CD14-positive monocyte (primary cell): ENCODE measurements at regions not wholly inside any gene's neighbourhood (a gene's known extent, or its start where the extent isn't known, plus 50 kb on each side); places are given as distances from the start of the nearest gene placed in this dataset.

ENCODE experiments used
- DNase-seq, 3 donors: peaks; one replicate each; pipeline ENCODE4 v3.0.0-alpha.2; 2011 to 2022
- H2AFZ ChIP-seq: 2 replicates; pipeline ENCODE4 v1.6.0; 2012; ENCODE audit warnings: mild to moderate bottlenecking, low read depth, low read length, inconsistent platforms; ENCODE audit not compliant: insufficient read depth, poor library complexity, severe bottlenecking
- H3K27ac ChIP-seq, 2 donors: 1 replicate in 1 of 2; 2 replicates in 1 of 2; pipeline ENCODE4 v1.5.1; 2012 to 2013; ENCODE audit warnings: low read length in 2 of 2, control low read depth in 1 of 2, inconsistent platforms in 1 of 2, low read depth in 1 of 2, mild to moderate bottlenecking in 1 of 2
- H3K27me3 ChIP-seq, 2 donors: one replicate each; pipeline versions ENCODE4 v1.6.0 to v1.6.1; 2011 to 2013; ENCODE audit warnings: low read length in 2 of 2; ENCODE audit not compliant: control insufficient read depth in 2 of 2, insufficient read depth in 2 of 2
- H3K36me3 ChIP-seq, 2 donors: replicated peaks in 1 of 2; 1 replicate in 1 of 2; 2 replicates in 1 of 2; pipeline versions ENCODE4 v1.5.1 to v1.6.1; 2012 to 2013; ENCODE audit warnings: low read length in 2 of 2, control low read depth in 1 of 2, inconsistent platforms in 1 of 2, mild to moderate bottlenecking in 1 of 2; ENCODE audit not compliant: insufficient read depth in 2 of 2, control insufficient read depth in 1 of 2
- H3K4me1 ChIP-seq, 2 donors: 1 replicate in 1 of 2; 2 replicates in 1 of 2; pipeline versions ENCODE4 v1.5.1 to v1.6.1; 2012 to 2013; ENCODE audit warnings: low read length in 2 of 2, control low read depth in 1 of 2, inconsistent platforms in 1 of 2, mild to moderate bottlenecking in 1 of 2, moderate library complexity in 1 of 2; ENCODE audit not compliant: insufficient read depth in 2 of 2, control insufficient read depth in 1 of 2
- H3K4me2 ChIP-seq: replicated peaks from 2 replicates; pipeline ENCODE3; 2012; ENCODE audit warnings: low read length, moderate library complexity, mild to moderate bottlenecking; ENCODE audit not compliant: poor library complexity, severe bottlenecking; ENCODE audit errors: extremely low read depth
- H3K4me3 ChIP-seq, 3 experiments: fragments of 200-600 bp in 1 of 3; sonication (generic) in 1 of 3; replicated peaks in 1 of 3; 1 replicate in 2 of 3; 2 replicates in 1 of 3; pipeline ENCODE4 v1.5.1; 2011 to 2013; ENCODE audit warnings: low read length in 3 of 3, mild to moderate bottlenecking in 3 of 3, control low read depth in 2 of 3, low read depth in 2 of 3, inconsistent platforms in 1 of 3, moderate library complexity in 1 of 3
- H3K79me2 ChIP-seq: 2 replicates; pipeline ENCODE4 v1.6.0; 2012; ENCODE audit warnings: mild to moderate bottlenecking, control low read depth, inconsistent platforms, low read length, moderate library complexity; ENCODE audit not compliant: insufficient read depth
- H3K9ac ChIP-seq: 2 replicates; pipeline ENCODE4 v1.6.0; 2017; ENCODE audit warnings: low read length, mild to moderate bottlenecking; ENCODE audit not compliant: insufficient read depth, poor library complexity, severe bottlenecking
- H3K9me3 ChIP-seq, 2 donors: replicated peaks in 1 of 2; 1 replicate in 1 of 2; 2 replicates in 1 of 2; pipeline versions ENCODE4 v1.5.1 to v1.6.1; 2012 to 2013; ENCODE audit warnings: low read length in 2 of 2, control low read depth in 1 of 2; ENCODE audit not compliant: control insufficient read depth in 1 of 2, insufficient read depth in 1 of 2
- H4K20me1 ChIP-seq: 2 replicates; pipeline ENCODE4 v1.6.0; 2012; ENCODE audit warnings: mild to moderate bottlenecking, low read length, control low read depth, moderate library complexity; ENCODE audit not compliant: insufficient read depth
- H3K27ac Mint-ChIP-seq, 7 donors: one replicate each; pipeline ENCODE4 v1.8.0; 2020; ENCODE audit warnings: mild to moderate bottlenecking in 7 of 7, mixed read lengths in 7 of 7, moderate library complexity in 6 of 7, inconsistent platforms in 2 of 7
- H3K27me3 Mint-ChIP-seq, 3 donors: one replicate each; pipeline ENCODE4 v1.8.0; 2021 to 2022; ENCODE audit warnings: low read depth in 3 of 3, mild to moderate bottlenecking in 3 of 3, mixed read lengths in 3 of 3, moderate library complexity in 3 of 3, inconsistent platforms in 1 of 3
- H3K36me3 Mint-ChIP-seq, 2 donors: one replicate each; pipeline ENCODE4 v1.8.0; 2020; ENCODE audit warnings: mixed read lengths in 2 of 2, inconsistent platforms in 1 of 2, mild to moderate bottlenecking in 1 of 2
- H3K4me1 Mint-ChIP-seq: one replicate; pipeline ENCODE4 v1.8.0; 2020; ENCODE audit warnings: mild to moderate bottlenecking, mixed read lengths
- H3K4me3 Mint-ChIP-seq, 2 donors: one replicate each; pipeline ENCODE4 v1.8.0; 2020; ENCODE audit warnings: mild to moderate bottlenecking in 2 of 2, mixed read lengths in 2 of 2, moderate library complexity in 1 of 2
- H3K9me3 Mint-ChIP-seq, 7 donors: one replicate each; pipeline ENCODE4 v1.8.0; 2020 to 2022; ENCODE audit warnings: mixed read lengths in 7 of 7, mild to moderate bottlenecking in 6 of 7, moderate library complexity in 6 of 7, inconsistent platforms in 2 of 7
- CTCF ChIP-seq: fragments of 200-600 bp; IDR thresholded peaks from one replicate; pipeline ENCODE4 v1.8.0; 2022; ENCODE audit warnings: antibody characterized with exemption, mild to moderate bottlenecking
- WGBS: methylation state at CpG from one replicate; pipeline ENCODE4 v1.1.5; 2013; ENCODE audit warnings: missing lambda C conversion rate; ENCODE audit not compliant: insufficient coverage; 5-methylcytosine and 5-hydroxymethylcytosine counted together
- intact Hi-C, 2 donors: fragments of 100-400 bp; cut with micrococcal nuclease; formaldehyde crosslinking; loops; one replicate each; pipeline versions ENCODE4 v1.15.0 to v1.15.1; 2023

- peaks cover 9 to 15% of the 10 kb centered on the region in 2 donors for H3K4me1 ChIP-seq
- 0% methylated on average over 3 of the region's 4 CpGs for WGBS
- no peak overlapping the region for H3K4me2 ChIP-seq
Observed at GRCh38 chr13:44802491-44802890, 186.8 kb downstream of the NUFIP1 start.

GRCh38 chr13:44801990-44802389 is 187.3 kb downstream of the NUFIP1 start:
- Histone ChIP-seq H3K4me2 (no peak overlapping the region), H2AFZ (no peak overlapping the region), H3K36me3 (no peaks in the 10 kb centered on the region), H3K79me2 (no peaks in the 10 kb centered on the region), H3K9ac (no peak overlapping the region), H3K4me3 (no peak overlapping the region), H4K20me1 (no peaks in the 10 kb centered on the region), H3K9me3 (no peaks in the 10 kb centered on the region), H3K27me3 (no peaks in the 10 kb centered on the region), H3K4me1 (peaks cover 9 to 12% of the 10 kb centered on the region in 2 donors), H3K27ac (no peak overlapping the region)
- no peak overlapping the region for H3K4me3 Mint-ChIP-seq
- WGBS: no CpG with 5 or more reads among the region's 4 CpGs
- peaks cover 11% of the 10 kb centered on the region for H3K4me1 Mint-ChIP-seq
- peaks cover 2 to 6% (median 3%) of the 10 kb centered on the region in 3 donors for H3K27me3 Mint-ChIP-seq
- intact Hi-C loops: no loop called here
- DNase-seq: peak in 1 of 3 donors; percentile 8
- H3K36me3 Mint-ChIP-seq: no peaks in the 10 kb centered on the region
- peaks cover 0 to 6% (median 0%) of the 10 kb centered on the region in 7 donors for H3K9me3 Mint-ChIP-seq
- no peak overlapping the region for H3K27ac Mint-ChIP-seq
- TF ChIP-seq CTCF: no peak

More at GRCh38 chr13:44802491-44802890, 186.8 kb downstream of the NUFIP1 start:
- no peaks in the 10 kb centered on the region for H3K36me3 ChIP-seq
- Mint-ChIP-seq H3K4me3 (no peak overlapping the region), H3K36me3 (no peaks in the 10 kb centered on the region), H3K27me3 (peaks cover 2 to 6% (median 3%) of the 10 kb centered on the region in 3 donors), H3K9me3 (peaks cover 0 to 6% (median 0%) of the 10 kb centered on the region in 7 donors), H3K27ac (no peak overlapping the region), H3K4me1 (peaks cover 13% of the 10 kb centered on the region)
- no peaks in the 10 kb centered on the region for H4K20me1 ChIP-seq
- H2AFZ ChIP-seq: no peak overlapping the region
- no peak overlapping the region for H3K4me3 ChIP-seq
- no peak for DNase-seq
- no peak overlapping the region for H3K9ac ChIP-seq
- no peaks in the 10 kb centered on the region for H3K27me3 ChIP-seq
- no peak overlapping the region for H3K27ac ChIP-seq
- TF ChIP-seq CTCF: no peak
- H3K9me3 ChIP-seq: no peaks in the 10 kb centered on the region
- intact Hi-C loops: no loop called here
- no peaks in the 10 kb centered on the region for H3K79me2 ChIP-seq
